ENCODE measurements at regions not wholly inside any gene's neighbourhood (a gene's known extent, or its start where the extent isn't known, plus 50 kb on each side); places are given as distances from the start of the nearest gene placed in this dataset.

- DNase-seq (ENCODE audit: low read depth) = no peak
- no peak overlapping the region for H3K4me3 ChIP-seq (ENCODE audit: low read depth, low read length)
- TF ChIP-seq CTCF (IDR thresholded peaks at IDR 0.05; ENCODE audit: control insufficient read depth, extremely low read depth, insufficient read depth) = no peak
These were observed 336.5 kb downstream of the PCDH20 start for GRCh38 chr13:61078976-61079770.

- no peak overlapping the region for H3K4me3 ChIP-seq (ENCODE audit: low read depth, low read length)
- no peak for TF ChIP-seq CTCF (IDR thresholded peaks at IDR 0.05; ENCODE audit: control insufficient read depth, extremely low read depth, insufficient read depth)
- DNase-seq (ENCODE audit: low read depth) = no peak
These were observed 363.5 kb downstream of the PCDH20 start for GRCh38 chr13:61052175-61052574.

- no peak overlapping the region for H3K4me3 ChIP-seq (ENCODE audit: low read depth, low read length)
- no peak for DNase-seq (ENCODE audit: low read depth)
- TF ChIP-seq CTCF (IDR thresholded peaks at IDR 0.05; ENCODE audit: control insufficient read depth, extremely low read depth, insufficient read depth) = no peak
These were observed 370.4 kb downstream of the PCDH20 start for GRCh38 chr13:61045251-61045650.

- TF ChIP-seq CTCF (IDR thresholded peaks at IDR 0.05; ENCODE audit: control insufficient read depth, extremely low read depth, insufficient read depth) = no peak
These were observed 375.5 kb downstream of the PCDH20 start for GRCh38 chr13:61040181-61040580.

GRCh38 chr13:61039302-61039701, 376.3 kb downstream of the PCDH20 start:
- no peak for DNase-seq (ENCODE audit: low read depth)
- no peak for TF ChIP-seq CTCF (IDR thresholded peaks at IDR 0.05; ENCODE audit: control insufficient read depth, extremely low read depth, insufficient read depth)
- H3K4me3 ChIP-seq (ENCODE audit: low read depth, low read length) = no peak overlapping the region

More at GRCh38 chr13:61040181-61040580, 375.5 kb downstream of the PCDH20 start:
- no peak for DNase-seq (ENCODE audit: low read depth)
- no peak overlapping the region for H3K4me3 ChIP-seq (ENCODE audit: low read depth, low read length)

GRCh38 chr13:61036715-61037114, 378.9 kb downstream of the PCDH20 start:
- TF ChIP-seq CTCF (IDR thresholded peaks at IDR 0.05; ENCODE audit: control insufficient read depth, extremely low read depth, insufficient read depth) = no peak
- no peak overlapping the region for H3K4me3 ChIP-seq (ENCODE audit: low read depth, low read length)
- DNase-seq (ENCODE audit: low read depth) = no peak

- DNase-seq (ENCODE audit: low read depth) = no peak
- no peak for TF ChIP-seq CTCF (IDR thresholded peaks at IDR 0.05; ENCODE audit: control insufficient read depth, extremely low read depth, insufficient read depth)
- no peak overlapping the region for H3K4me3 ChIP-seq (ENCODE audit: low read depth, low read length)
These were observed 385.2 kb downstream of the PCDH20 start for GRCh38 chr13:61030445-61030844.

All from LNCaP clone FGC (cell line).